ENCODE measurements at regions not wholly inside any gene's neighbourhood (a gene's known extent, or its start where the extent isn't known, plus 50 kb on each side); places are given as distances from the start of the nearest gene placed in this dataset.
"Not testable (repeated sequence)": the region's sequence is repeated elsewhere in the genome, so short reads cannot be mapped to it uniquely, and the experiment has no call there.

- H3K27ac Mint-ChIP-seq: no peak overlapping the region
- no peak overlapping the region for H3K4me3 Mint-ChIP-seq
- no peak for ATAC-seq (replicated peaks)
- peaks cover 3% of the 10 kb centered on the region for H3K9me3 Mint-ChIP-seq
- no peaks in the 10 kb centered on the region for H3K4me1 Mint-ChIP-seq
- no peaks in the 10 kb centered on the region for H3K36me3 Mint-ChIP-seq (ENCODE audit: low read depth)
- no peaks in the 10 kb centered on the region for H3K27me3 Mint-ChIP-seq
Observed at GRCh38 chr3:154901278-154901677, 178.8 kb upstream of the MME start.

GRCh38 chr3:154900816-154901215 is 179.3 kb upstream of the MME start:
- Mint-ChIP-seq H3K4me1 (no peaks in the 10 kb centered on the region), H3K27ac (no peak overlapping the region), H3K36me3 (ENCODE audit: low read depth) (no peaks in the 10 kb centered on the region), H3K27me3 (no peaks in the 10 kb centered on the region), H3K4me3 (no peak overlapping the region), H3K9me3 (peaks cover 4% of the 10 kb centered on the region)
- ATAC-seq (replicated peaks): no peak

GRCh38 chr3:154898916-154899315 is 181.2 kb upstream of the MME start:
- Mint-ChIP-seq H3K4me1 (no peaks in the 10 kb centered on the region), H3K27ac (no peak overlapping the region), H3K9me3 (peaks cover 8% of the 10 kb centered on the region), H3K36me3 (ENCODE audit: low read depth) (no peaks in the 10 kb centered on the region), H3K4me3 (no peak overlapping the region), H3K27me3 (no peaks in the 10 kb centered on the region)
- no peak for ATAC-seq (replicated peaks)

GRCh38 chr3:154898443-154898842 is 181.7 kb upstream of the MME start:
- no peak for ATAC-seq (replicated peaks)
- H3K27ac Mint-ChIP-seq: no peak overlapping the region
- no peaks in the 10 kb centered on the region for H3K27me3 Mint-ChIP-seq
- no peaks in the 10 kb centered on the region for H3K36me3 Mint-ChIP-seq (ENCODE audit: low read depth)
- H3K4me3 Mint-ChIP-seq: no peak overlapping the region
- H3K9me3 Mint-ChIP-seq: peaks cover 12% of the 10 kb centered on the region
- no peaks in the 10 kb centered on the region for H3K4me1 Mint-ChIP-seq

- ATAC-seq (replicated peaks): no peak
- no peaks in the 10 kb centered on the region for H3K27me3 Mint-ChIP-seq
Observed at GRCh38 chr3:154893813-154894212, 186.3 kb upstream of the MME start.

GRCh38 chr3:154889227-154889634 is 190.9 kb upstream of the MME start:
- Mint-ChIP-seq H3K27me3 (no peaks in the 10 kb centered on the region), H3K27ac (no peak overlapping the region), H3K4me1 (no peaks in the 10 kb centered on the region), H3K36me3 (ENCODE audit: low read depth) (no peaks in the 10 kb centered on the region), H3K9me3 (peaks cover 8% of the 10 kb centered on the region), H3K4me3 (no peak overlapping the region)
- no peak for ATAC-seq (replicated peaks)

More at GRCh38 chr3:154893813-154894212, 186.3 kb upstream of the MME start:
- H3K9me3 Mint-ChIP-seq: peaks cover 12% of the 10 kb centered on the region
- no peaks in the 10 kb centered on the region for H3K36me3 Mint-ChIP-seq (ENCODE audit: low read depth)
- H3K4me1 Mint-ChIP-seq: no peaks in the 10 kb centered on the region
- H3K27ac Mint-ChIP-seq: no peak overlapping the region
- H3K4me3 Mint-ChIP-seq: no peak overlapping the region

GRCh38 chr3:154887869-154888268 is 192.2 kb upstream of the MME start:
- H3K9me3 Mint-ChIP-seq: peaks cover 7% of the 10 kb centered on the region
- H3K4me1 Mint-ChIP-seq: no peaks in the 10 kb centered on the region
- no peaks in the 10 kb centered on the region for H3K27me3 Mint-ChIP-seq
- no peak overlapping the region for H3K27ac Mint-ChIP-seq
- ATAC-seq (replicated peaks): no peak
- H3K4me3 Mint-ChIP-seq: no peak overlapping the region
- no peaks in the 10 kb centered on the region for H3K36me3 Mint-ChIP-seq (ENCODE audit: low read depth)

GRCh38 chr3:154886437-154886836 is 193.7 kb upstream of the MME start:
- Mint-ChIP-seq H3K4me1 (no peaks in the 10 kb centered on the region), H3K36me3 (ENCODE audit: low read depth) (no peaks in the 10 kb centered on the region), H3K4me3 (no peak overlapping the region), H3K27ac (no peak overlapping the region), H3K27me3 (no peaks in the 10 kb centered on the region), H3K9me3 (peaks cover 7% of the 10 kb centered on the region)
- no peak for ATAC-seq (replicated peaks)

GRCh38 chr3:154885418-154885817 is 194.7 kb upstream of the MME start:
- Mint-ChIP-seq H3K4me3 (no peak overlapping the region), H3K36me3 (ENCODE audit: low read depth) (no peaks in the 10 kb centered on the region), H3K4me1 (no peaks in the 10 kb centered on the region), H3K9me3 (peaks cover 7% of the 10 kb centered on the region), H3K27ac (no peak overlapping the region), H3K27me3 (no peaks in the 10 kb centered on the region)
- no peak for ATAC-seq (replicated peaks)

GRCh38 chr3:154884952-154885351 is 195.2 kb upstream of the MME start:
- no peak for ATAC-seq (replicated peaks)
- H3K36me3 Mint-ChIP-seq (ENCODE audit: low read depth): no peaks in the 10 kb centered on the region
- no peaks in the 10 kb centered on the region for H3K27me3 Mint-ChIP-seq
- peaks cover 7% of the 10 kb centered on the region for H3K9me3 Mint-ChIP-seq
- no peak overlapping the region for H3K27ac Mint-ChIP-seq
- no peak overlapping the region for H3K4me3 Mint-ChIP-seq
- no peaks in the 10 kb centered on the region for H3K4me1 Mint-ChIP-seq

GRCh38 chr3:154875142-154875541 is 205.0 kb upstream of the MME start:
- Mint-ChIP-seq H3K4me1 (no peaks in the 10 kb centered on the region), H3K36me3 (ENCODE audit: low read depth) (no peaks in the 10 kb centered on the region), H3K27ac (no peak overlapping the region), H3K27me3 (no peaks in the 10 kb centered on the region), H3K9me3 (peaks cover 14% of the 10 kb centered on the region), H3K4me3 (no peak overlapping the region)
- ATAC-seq (replicated peaks): no peak

- Mint-ChIP-seq H3K4me1 (no peaks in the 10 kb centered on the region), H3K27me3 (no peaks in the 10 kb centered on the region), H3K27ac (no peak overlapping the region), H3K4me3 (no peak overlapping the region), H3K9me3 (peaks cover 12% of the 10 kb centered on the region), H3K36me3 (ENCODE audit: low read depth) (no peaks in the 10 kb centered on the region)
- ATAC-seq (replicated peaks): no peak
Observed at GRCh38 chr3:154872696-154873095, 207.4 kb upstream of the MME start.

- H3K36me3 Mint-ChIP-seq (ENCODE audit: low read depth): no peaks in the 10 kb centered on the region
- H3K9me3 Mint-ChIP-seq: peaks cover 10% of the 10 kb centered on the region
Observed at GRCh38 chr3:154872074-154872473, 208.0 kb upstream of the MME start.

GRCh38 chr3:154864947-154865346 is 215.2 kb upstream of the MME start:
- H3K4me1 Mint-ChIP-seq: no peaks in the 10 kb centered on the region
- no peak overlapping the region for H3K4me3 Mint-ChIP-seq
- no peak overlapping the region for H3K27ac Mint-ChIP-seq
- no peak for ATAC-seq (replicated peaks)
- no peaks in the 10 kb centered on the region for H3K36me3 Mint-ChIP-seq (ENCODE audit: low read depth)
- H3K27me3 Mint-ChIP-seq: no peaks in the 10 kb centered on the region
- no peaks in the 10 kb centered on the region for H3K9me3 Mint-ChIP-seq

More at GRCh38 chr3:154872074-154872473, 208.0 kb upstream of the MME start:
- Mint-ChIP-seq H3K4me3 (no peak overlapping the region), H3K27me3 (no peaks in the 10 kb centered on the region), H3K4me1 (no peaks in the 10 kb centered on the region), H3K27ac (no peak overlapping the region)
- ATAC-seq (replicated peaks): no peak

GRCh38 chr3:154862265-154862664 is 217.9 kb upstream of the MME start:
- no peaks in the 10 kb centered on the region for H3K9me3 Mint-ChIP-seq
- no peak overlapping the region for H3K27ac Mint-ChIP-seq
- H3K4me1 Mint-ChIP-seq: no peaks in the 10 kb centered on the region
- no peak for ATAC-seq (replicated peaks)
- no peak overlapping the region for H3K4me3 Mint-ChIP-seq
- H3K36me3 Mint-ChIP-seq (ENCODE audit: low read depth): no peaks in the 10 kb centered on the region
- no peaks in the 10 kb centered on the region for H3K27me3 Mint-ChIP-seq

- not testable (repeated sequence) for H3K27me3 Mint-ChIP-seq; ATAC-seq (replicated peaks); H3K4me3 Mint-ChIP-seq; H3K9me3 Mint-ChIP-seq; H3K27ac Mint-ChIP-seq; H3K36me3 Mint-ChIP-seq (ENCODE audit: low read depth); H3K4me1 Mint-ChIP-seq
Observed at GRCh38 chr3:154852998-154853397, 227.1 kb upstream of the MME start.

Measured in activated T-helper 17 cell treated with anti-CD3 and anti-CD28 coated beads, Interleukin-2, amount 50 U/mL, for 72 hours (primary cell).